Stomach (tissue), 4 donors: ENCODE measurements at regions not wholly inside any gene's neighbourhood (a gene's known extent, or its start where the extent isn't known, plus 50 kb on each side); places are given as distances from the start of the nearest gene placed in this dataset.

Experiments
- POLR2A ChIP-seq, 4 donors: fragments of 450-650 bp; IDR thresholded peaks; one replicate each; pipeline ENCODE4 v1.6.1; 2016; ENCODE audit warnings: antibody characterized with exemption in 4 of 4, control low read depth in 2 of 4, mild to moderate bottlenecking in 1 of 4, moderate library complexity in 1 of 4
- POLR2AphosphoS5 ChIP-seq, 3 donors: sonication (generic); formaldehyde crosslinking; IDR thresholded peaks; one replicate each; pipeline ENCODE4 v1.6.1; 2016; ENCODE audit warnings: antibody characterized with exemption in 3 of 3
- TF ChIP-seq, protein P1 (sequence below), 7 experiments: fragments of 450-650 bp in 4 of 7; fragments of 200-600 bp in 3 of 7; sonication (generic) in 3 of 7; IDR thresholded peaks; one replicate each; pipeline ENCODE4 v1.5.1; 2016 to 2019; ENCODE audit warnings: antibody characterized with exemption in 7 of 7, control low read depth in 2 of 7, mild to moderate bottlenecking in 1 of 7

DNA sequence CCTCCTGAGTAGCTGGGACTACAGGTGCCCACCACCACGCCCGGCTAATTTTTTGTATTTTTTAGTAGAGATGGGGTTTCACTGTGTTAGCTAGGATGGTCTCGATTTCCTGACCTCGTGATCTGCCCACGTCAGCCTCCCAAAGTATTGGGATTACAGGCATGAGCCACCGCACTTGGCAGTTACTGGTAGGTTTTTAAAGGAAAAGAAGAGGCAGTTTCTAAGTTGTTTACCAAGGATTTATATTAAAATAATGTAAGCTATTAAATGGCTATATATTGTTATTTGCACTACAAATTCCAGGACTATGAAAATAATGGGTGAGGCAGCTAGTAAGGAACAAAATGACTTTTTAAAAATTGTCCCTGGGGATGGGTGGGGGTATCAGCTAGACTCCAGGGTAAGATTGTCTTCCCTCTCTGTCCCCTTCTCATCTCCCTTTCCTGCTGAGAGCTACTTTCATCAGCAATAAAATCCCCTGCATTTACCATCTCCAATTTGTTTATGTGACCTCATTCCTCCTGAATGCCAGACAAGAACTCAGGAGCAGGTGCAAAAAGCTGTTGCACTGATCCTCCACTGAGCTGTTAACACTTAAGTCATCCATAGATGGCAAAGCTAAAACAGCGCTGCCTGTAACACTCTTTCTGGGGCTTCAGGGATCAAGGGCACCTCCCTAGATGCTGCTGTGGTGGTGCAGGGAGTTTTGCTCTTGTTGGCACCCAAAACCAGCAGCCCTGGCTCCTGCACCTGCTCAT lies 165.2 kb downstream of the ZPLD1 start:
- TF ChIP-seq POLR2A (IDR thresholded peaks at IDR 0.05) (no peak), POLR2AphosphoS5 (IDR thresholded peaks at IDR 0.05) (no peak)
- TF ChIP-seq, protein P1, sequence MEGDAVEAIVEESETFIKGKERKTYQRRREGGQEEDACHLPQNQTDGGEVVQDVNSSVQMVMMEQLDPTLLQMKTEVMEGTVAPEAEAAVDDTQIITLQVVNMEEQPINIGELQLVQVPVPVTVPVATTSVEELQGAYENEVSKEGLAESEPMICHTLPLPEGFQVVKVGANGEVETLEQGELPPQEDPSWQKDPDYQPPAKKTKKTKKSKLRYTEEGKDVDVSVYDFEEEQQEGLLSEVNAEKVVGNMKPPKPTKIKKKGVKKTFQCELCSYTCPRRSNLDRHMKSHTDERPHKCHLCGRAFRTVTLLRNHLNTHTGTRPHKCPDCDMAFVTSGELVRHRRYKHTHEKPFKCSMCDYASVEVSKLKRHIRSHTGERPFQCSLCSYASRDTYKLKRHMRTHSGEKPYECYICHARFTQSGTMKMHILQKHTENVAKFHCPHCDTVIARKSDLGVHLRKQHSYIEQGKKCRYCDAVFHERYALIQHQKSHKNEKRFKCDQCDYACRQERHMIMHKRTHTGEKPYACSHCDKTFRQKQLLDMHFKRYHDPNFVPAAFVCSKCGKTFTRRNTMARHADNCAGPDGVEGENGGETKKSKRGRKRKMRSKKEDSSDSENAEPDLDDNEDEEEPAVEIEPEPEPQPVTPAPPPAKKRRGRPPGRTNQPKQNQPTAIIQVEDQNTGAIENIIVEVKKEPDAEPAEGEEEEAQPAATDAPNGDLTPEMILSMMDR (IDR thresholded peaks at IDR 0.05): no peak
